Body of pancreas (tissue), 4 donors: ENCODE measurements at regions not wholly inside any gene's neighbourhood (a gene's known extent, or its start where the extent isn't known, plus 50 kb on each side); places are given as distances from the start of the nearest gene placed in this dataset.

Experiments
- POLR2A ChIP-seq, 3 donors: fragments of 450-650 bp; IDR thresholded peaks; one replicate each; pipeline ENCODE4 v1.6.1; 2016; ENCODE audit warnings: antibody characterized with exemption in 3 of 3, mild to moderate bottlenecking in 2 of 3
- TF ChIP-seq, protein P1 (sequence below), 7 experiments: fragments of 450-650 bp in 4 of 7; fragments of 200-600 bp in 3 of 7; sonication (generic) in 3 of 7; IDR thresholded peaks; one replicate each; pipeline ENCODE4 v1.5.1; 2016 to 2019; ENCODE audit warnings: antibody characterized with exemption in 7 of 7

DNA sequence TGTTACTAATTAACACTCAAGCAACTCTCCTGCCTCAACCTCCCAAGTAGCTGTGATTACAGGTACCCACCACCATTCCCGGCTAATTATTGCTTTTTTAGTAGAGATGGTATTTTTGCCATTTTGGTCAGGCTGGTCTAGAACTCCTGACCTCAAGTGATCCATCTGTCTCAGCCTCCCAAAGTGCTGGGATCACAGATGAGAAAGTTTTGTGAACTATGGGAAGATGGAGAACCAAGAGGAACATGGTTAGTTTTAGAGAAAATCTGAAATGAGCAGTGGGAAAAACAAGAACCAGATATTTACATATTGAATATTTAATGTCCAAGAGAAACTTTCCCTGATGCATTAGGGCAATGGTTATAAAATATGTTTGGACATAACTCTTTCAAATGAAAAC is 863.6 kb upstream of the MIR17HG start:
- TF ChIP-seq, protein P1, sequence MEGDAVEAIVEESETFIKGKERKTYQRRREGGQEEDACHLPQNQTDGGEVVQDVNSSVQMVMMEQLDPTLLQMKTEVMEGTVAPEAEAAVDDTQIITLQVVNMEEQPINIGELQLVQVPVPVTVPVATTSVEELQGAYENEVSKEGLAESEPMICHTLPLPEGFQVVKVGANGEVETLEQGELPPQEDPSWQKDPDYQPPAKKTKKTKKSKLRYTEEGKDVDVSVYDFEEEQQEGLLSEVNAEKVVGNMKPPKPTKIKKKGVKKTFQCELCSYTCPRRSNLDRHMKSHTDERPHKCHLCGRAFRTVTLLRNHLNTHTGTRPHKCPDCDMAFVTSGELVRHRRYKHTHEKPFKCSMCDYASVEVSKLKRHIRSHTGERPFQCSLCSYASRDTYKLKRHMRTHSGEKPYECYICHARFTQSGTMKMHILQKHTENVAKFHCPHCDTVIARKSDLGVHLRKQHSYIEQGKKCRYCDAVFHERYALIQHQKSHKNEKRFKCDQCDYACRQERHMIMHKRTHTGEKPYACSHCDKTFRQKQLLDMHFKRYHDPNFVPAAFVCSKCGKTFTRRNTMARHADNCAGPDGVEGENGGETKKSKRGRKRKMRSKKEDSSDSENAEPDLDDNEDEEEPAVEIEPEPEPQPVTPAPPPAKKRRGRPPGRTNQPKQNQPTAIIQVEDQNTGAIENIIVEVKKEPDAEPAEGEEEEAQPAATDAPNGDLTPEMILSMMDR (IDR thresholded peaks at IDR 0.05): no peak
- no peak for TF ChIP-seq POLR2A (IDR thresholded peaks at IDR 0.05)
